Hepatocyte (in vitro differentiated cells): ENCODE measurements at regions not wholly inside any gene's neighbourhood (a gene's known extent, or its start where the extent isn't known, plus 50 kb on each side); places are given as distances from the start of the nearest gene placed in this dataset.
"Not testable (repeated sequence)": the region's sequence is repeated elsewhere in the genome, so short reads cannot be mapped to it uniquely, and the experiment has no call there.

Source experiments
- CTCF ChIP-seq: fragments of 200-600 bp; sonication (generic); IDR thresholded peaks from 2 replicates; pipeline ENCODE4 v1.5.1; 2016; ENCODE audit warnings: antibody characterized with exemption, mild to moderate bottlenecking; ENCODE audit not compliant: poor library complexity
- EZH2 ChIP-seq: fragments of 200-600 bp; sonication (generic); IDR thresholded peaks from 2 replicates; pipeline ENCODE4 v1.6.1; 2016; ENCODE audit warnings: antibody characterized with exemption, mild to moderate bottlenecking, borderline replicate concordance

GRCh38 chr10:3373374-3374027 lies 200.9 kb upstream of the PITRM1 start:
- not testable (repeated sequence) for TF ChIP-seq CTCF, EZH2
